ENCODE measurements at regions not wholly inside any gene's neighbourhood (a gene's known extent, or its start where the extent isn't known, plus 50 kb on each side); places are given as distances from the start of the nearest gene placed in this dataset.
"Not testable (repeated sequence)": the region's sequence is repeated elsewhere in the genome, so short reads cannot be mapped to it uniquely, and the experiment has no call there.

- DNase-seq = no peak
These were observed 218.9 kb upstream of the NMUR2 start for GRCh38 chr5:152623951-152624350.

DNA sequence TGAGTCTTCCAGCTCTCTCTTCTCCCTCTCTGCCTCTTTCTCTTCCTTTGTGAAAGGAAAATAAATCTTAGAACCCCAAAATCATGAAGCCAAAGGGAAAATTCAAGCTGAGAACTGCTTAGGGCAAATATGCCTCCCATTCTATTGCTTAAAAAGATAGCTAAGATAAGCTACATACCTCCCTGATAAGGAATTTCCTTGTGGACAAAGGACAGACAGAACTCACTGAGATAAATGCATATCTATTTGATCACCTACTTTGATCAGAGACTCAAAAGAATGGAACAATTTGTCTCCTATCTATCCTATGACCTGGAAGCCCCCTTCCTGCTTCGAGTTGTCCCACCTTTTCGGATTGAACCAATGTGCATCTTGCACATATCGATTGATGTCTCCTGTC lies 220.6 kb upstream of the NMUR2 start:
- no peak for DNase-seq

DNA sequence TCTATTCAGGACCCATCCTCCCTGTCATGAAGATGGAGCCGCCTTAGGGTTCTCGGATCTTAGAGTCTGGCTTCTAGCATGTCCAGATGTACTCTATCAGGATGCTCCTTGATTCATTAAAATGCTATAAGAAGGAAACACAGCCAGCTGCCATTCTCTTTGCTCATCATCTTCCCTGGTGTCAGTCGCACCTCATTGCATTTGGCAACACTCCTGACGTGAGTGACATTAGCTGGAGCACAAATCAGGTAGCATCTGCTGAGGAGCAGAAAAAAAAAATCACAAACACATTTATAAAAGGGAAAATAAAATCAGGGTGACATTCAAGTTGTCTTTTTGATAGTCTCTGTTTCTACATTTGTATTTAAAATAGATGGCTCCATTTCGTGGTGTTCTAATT lies 226.1 kb upstream of the NMUR2 start:
- no peak for DNase-seq

DNA sequence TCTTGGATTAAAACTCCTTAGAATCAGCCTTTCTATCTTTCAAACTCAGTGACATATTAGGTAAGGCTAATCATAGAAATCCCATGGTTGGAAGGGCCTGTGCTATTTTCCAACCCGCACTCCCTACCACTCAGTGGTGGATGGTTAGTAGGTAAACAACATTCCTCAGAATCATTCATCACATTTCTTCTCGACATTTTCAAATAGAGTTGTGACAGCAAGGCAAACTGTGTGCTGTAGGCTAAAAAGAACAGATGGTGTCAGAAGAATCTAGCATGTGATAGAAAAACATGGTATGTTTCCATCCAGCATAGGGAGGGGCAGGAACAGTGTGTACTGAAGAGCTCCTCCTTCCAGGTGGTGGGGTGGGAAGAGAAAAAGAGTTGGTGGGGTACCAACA lies 227.3 kb upstream of the NMUR2 start:
- DNase-seq = no peak

- DNase-seq = peak; percentile 7
These were observed 229.5 kb upstream of the NMUR2 start for GRCh38 chr5:152634586-152634985.

- no peak for DNase-seq
These were observed 234.0 kb upstream of the NMUR2 start for GRCh38 chr5:152638996-152639552.

DNA sequence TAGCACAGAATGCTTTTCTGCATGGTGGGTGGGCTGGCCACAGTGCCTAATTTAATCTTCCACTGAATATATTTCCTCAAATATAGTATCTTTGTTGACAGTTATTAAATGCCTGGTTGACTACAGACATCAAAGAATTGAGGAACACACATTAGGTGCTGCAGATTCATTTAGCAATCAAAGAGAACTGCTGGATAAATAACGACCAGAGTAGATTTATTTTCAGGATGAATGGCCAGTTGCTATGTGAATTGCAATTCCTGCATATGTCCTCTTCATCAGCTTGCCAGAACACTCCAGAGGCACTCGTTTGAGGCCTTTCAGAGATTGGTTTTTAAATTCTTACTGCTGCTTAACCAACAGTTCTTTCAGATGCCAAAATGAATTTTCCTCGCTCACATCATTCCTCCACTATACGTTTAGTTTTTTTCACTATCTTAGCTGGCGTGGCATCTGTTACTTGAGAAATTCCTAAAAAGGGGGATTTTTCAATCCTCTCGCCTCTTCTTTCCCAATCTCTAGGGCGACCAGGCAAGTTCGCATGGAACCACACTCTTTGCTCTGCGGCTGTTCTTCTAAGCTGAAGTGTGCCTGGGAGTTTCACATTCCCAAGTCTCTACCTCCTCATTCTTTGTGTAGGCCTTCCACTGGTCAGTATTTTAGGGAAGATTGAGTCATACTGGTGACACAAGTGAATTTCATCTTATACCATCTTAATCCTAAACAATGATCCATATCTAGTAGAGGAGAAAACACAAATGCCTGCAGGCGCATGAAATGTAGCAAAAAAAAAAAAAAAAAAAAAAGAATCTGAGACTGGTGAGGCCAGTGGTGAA lies 237.1 kb upstream of the NMUR2 start:
- no peak for DNase-seq

- no peak for DNase-seq
These were observed 237.8 kb upstream of the NMUR2 start for GRCh38 chr5:152642880-152643279.

- DNase-seq = no peak
These were observed 239.1 kb upstream of the NMUR2 start for GRCh38 chr5:152644029-152644728.

DNA sequence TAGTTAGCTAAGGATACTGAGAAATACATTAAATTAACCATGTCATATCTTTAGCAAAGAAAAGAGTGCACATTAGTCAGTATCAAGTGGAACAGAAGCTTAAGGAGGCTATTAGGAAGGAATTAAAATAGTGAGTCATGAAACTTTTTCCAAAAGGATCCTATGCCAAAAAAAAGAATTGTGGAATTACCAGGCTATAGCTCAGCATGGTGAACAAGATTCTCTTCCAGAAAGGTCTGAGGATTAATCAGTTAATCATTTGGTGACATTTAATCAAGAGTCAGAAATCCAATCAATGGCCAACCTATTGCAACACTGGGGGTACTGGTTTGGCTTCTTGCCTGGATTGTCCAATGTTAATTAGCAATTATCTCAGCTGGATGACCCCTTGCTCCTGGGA lies 244.5 kb upstream of the NMUR2 start:
- DNase-seq = no peak

GRCh38 chr5:152650413-152650812 lies 245.3 kb upstream of the NMUR2 start:
- no peak for DNase-seq

DNA sequence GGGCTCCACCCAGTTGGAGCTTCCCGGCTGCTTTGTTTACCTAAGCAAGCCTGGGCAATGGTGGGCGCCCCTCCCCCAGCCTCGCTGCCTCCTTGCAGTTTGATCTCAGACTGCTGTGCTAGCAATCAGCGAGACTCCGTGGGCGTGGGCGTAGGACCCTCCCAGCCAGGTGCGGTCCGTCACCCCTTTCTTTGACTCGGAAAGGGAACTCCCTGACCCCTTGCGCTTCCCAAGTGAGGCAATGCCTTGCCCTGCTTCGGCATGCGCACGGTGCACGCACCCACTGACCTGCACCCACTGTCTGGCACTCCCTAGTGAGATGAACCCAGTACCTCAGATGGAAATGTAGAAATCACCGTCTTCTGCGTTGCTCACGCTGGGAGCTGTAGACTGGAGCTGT lies 254.4 kb upstream of the NMUR2 start:
- DNase-seq = not testable (repeated sequence)

DNA sequence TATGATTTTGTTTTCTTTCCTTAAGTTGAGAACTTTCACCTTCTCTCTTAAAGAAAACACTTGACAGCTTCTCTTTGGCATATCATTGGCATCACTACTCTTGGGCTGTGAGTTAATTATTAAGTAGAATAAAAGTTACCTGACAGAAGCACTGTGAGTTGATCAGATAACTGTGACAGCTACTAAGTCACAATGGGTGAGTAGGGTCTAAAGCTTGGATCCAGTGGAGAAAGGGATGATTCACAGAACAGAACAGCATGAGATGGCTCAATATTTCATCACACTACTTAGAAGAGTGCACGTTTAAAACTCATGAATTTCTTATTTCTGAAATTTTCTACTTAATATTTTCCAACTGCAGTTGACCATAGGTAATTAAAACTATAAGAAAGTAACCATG lies 268.5 kb upstream of the NMUR2 start:
- no peak for DNase-seq

GRCh38 chr5:152674403-152674802 lies 269.3 kb upstream of the NMUR2 start:
- no peak for DNase-seq

DNA sequence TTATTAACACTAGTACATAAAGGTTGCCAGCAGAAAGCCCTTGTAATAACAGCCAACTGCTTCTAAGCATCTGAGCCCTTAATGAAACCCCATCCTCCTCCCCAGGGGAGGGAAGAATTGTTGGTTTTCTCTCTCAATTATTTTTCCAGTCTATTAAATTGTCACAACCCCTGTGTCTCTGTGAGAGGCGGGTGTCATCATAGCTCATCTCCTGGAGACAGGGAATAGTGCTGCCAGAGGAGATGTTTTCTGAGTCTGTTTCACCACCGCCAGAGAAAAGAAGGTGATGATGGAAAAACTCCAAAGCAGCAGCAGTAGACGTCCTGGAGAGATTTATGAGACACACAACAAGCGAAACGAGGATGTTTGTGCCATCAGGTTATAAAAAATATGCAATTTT lies 271.1 kb upstream of the NMUR2 start:
- no peak for DNase-seq

DNA sequence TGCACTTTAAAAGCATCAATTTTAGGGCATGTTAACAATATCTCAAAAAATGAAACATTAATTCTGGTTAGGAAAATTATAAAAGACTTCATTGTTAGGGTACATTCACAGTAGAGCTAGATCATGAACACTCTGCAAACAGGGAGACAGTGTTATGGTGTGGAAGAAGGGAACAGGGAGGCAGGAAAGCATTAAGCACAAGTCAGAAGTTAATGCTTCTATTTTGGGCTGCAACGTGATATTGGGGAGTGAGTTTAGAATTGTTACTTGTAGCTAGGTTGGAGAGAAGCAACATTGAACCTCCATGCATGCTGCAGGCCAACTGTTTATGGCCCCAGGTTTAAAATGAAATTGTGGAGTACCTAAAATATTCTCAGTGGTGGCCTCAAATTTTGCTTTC lies 278.1 kb upstream of the NMUR2 start:
- no peak for DNase-seq

DNA sequence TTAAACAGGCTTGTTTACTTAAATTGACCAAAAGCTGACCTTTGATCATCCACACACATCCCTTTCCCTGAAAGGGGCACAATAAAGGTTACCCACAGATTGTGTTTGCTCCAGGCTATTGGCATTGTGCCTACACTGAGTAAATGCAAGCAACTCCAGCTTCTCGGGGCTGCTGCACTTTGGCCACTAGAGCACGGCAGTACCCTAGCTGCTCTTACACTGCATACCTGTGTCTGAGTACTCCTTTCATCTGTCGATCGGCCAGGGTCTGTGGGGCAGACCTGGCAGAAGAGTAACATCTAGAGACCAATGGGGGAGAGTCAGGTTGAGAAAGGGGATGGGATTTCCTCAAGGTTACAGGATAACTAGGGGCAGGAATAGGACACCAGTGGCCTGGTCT lies 281.9 kb upstream of the NMUR2 start:
- DNase-seq = no peak

- DNase-seq = no peak
These were observed 283.6 kb upstream of the NMUR2 start for GRCh38 chr5:152688561-152689249.

DNA sequence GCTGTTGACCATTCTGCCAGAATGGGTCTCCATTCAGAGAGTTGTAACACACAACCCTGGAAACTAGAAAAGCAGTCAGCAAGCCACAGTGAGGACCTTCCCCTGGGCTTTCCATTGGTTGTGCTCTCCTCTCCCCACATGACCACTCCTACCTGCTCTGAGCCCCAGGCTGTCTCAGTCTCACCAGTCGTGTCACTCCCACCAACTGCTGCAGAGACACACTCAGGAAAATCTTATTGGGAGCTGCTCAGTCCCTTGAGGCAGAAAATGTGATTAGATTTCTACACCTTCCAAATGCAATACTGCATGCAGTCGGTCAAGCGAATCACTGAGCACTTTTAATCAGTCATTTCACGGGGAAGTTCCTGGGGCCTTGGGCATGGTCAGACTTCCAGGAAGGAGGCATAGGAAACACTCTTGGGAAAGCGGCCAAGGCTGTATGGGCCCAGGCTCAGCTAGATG lies 284.2 kb upstream of the NMUR2 start:
- no peak for DNase-seq

DNA sequence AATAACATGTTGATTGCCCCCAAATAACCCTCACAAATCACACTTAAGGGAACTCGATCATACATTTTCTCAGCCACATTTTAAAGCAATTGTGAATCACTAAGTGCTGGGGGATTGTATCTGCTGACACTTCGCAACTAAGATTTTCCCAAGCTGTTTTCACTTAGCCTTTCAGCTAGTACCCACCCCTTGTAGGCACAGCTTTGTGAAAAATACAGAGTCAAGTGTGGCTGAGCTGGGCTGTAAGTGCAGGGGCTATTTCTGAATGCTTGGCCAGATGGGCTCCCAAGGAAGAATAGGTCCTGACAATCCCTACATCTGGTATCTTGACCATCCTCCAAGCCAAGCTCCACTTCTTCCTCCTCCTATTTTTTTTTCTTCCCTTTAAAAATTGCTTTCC lies 289.2 kb upstream of the NMUR2 start:
- no peak for DNase-seq

DNA sequence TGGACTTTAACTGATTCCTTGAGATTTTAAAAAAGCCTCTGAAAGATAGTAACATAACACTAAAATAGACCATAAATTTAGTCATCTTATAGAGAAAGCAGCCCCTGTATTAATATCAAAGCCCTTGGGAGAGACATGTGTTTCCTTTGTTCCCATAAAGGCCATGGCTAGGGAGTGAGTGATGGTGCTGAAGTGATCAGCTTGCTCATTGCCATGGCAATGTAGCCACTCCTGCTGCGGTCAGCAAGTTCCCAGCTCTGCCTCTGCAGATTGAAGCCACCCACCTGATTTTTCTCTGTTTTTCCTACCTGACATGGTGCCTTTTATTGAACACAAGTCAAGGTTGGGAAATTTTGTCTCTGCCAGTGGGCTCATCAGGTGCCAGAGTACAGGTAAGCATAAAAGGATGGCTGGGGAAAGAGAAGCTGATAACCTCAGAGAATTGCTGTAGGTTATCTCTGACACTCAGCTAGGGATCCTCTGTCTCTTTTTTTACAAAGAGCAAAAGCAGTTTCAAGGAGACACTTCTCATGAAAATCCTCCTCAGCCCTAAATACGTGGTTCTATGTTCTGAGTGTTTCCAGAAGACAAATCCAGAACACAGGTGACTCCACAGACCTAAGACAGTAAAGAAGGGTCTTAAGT lies 296.3 kb upstream of the NMUR2 start:
- no peak for DNase-seq

DNA sequence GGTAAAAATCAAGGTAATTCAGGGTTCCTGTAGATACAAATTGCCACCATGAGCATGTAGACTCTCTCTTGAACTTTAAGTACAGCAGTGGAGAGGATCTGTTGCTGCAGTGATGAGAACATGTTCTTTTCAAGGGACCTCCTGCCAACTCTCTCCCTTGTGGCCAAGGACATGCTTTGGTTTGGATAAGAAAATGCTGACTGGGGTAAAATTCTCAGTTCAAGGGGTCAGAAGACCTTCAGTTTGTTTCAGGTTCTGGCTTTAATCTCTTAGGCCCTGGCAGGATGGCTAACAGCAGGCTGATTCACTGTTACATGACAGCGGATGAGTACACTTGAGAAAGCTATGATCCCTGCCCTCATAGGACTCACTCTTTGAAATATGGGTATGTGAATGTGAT lies 299.2 kb upstream of the NMUR2 start:
- no peak for DNase-seq

DNA sequence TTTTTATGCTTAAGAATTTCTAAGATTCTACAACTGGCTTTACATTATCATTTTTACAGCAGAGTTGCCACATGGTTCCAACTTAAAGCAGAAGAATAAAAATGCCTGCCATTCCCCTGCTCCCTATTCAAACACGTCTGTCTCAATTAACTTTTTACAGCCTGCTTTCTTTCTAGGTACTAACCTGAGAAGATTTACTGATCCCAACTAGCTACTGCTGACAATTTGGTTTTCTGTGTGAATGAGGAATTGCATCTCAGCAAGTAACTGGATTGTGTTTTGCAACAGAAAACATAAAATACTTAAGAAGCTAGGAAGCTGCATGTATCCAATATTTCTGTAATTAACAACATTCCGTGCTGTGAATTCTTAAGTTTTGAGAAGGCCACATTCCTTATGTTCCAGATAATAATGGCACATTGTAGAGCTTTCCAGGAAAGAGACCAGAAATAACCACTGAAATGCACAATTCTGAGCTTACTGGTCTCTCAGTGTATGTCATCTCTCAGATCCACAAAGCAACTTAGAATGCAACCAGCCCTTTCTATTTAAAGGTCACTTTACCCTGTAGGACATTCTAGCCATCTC lies 306.8 kb upstream of the NMUR2 start:
- no peak for DNase-seq
